Glutamatergic neuron (in vitro differentiated cells): ENCODE measurements at regions not wholly inside any gene's neighbourhood (a gene's known extent, or its start where the extent isn't known, plus 50 kb on each side); places are given as distances from the start of the nearest gene placed in this dataset.

Source experiments
- DNase-seq: peaks from one replicate; pipeline ENCODE4 v3.0.0; 2022
- H3K27ac Mint-ChIP-seq: one replicate; pipeline ENCODE4 v1.8.0; 2020; ENCODE audit warnings: mild to moderate bottlenecking, mixed read lengths, inconsistent platforms; ENCODE audit not compliant: unreplicated experiment
- H3K27me3 Mint-ChIP-seq: one replicate; pipeline ENCODE4 v1.8.0; 2020; ENCODE audit warnings: mild to moderate bottlenecking, moderate library complexity, mixed read lengths, inconsistent platforms; ENCODE audit not compliant: unreplicated experiment
- H3K36me3 Mint-ChIP-seq: one replicate; pipeline ENCODE4 v1.8.0; 2020; ENCODE audit warnings: mild to moderate bottlenecking, mixed read lengths, inconsistent platforms; ENCODE audit not compliant: unreplicated experiment
- H3K4me1 Mint-ChIP-seq: one replicate; pipeline ENCODE4 v1.8.0; 2020; ENCODE audit warnings: mild to moderate bottlenecking, low read depth, mixed read lengths, inconsistent platforms; ENCODE audit not compliant: unreplicated experiment
- H3K4me3 Mint-ChIP-seq: one replicate; pipeline ENCODE4 v1.8.0; 2020; ENCODE audit warnings: mild to moderate bottlenecking, mixed read lengths, inconsistent platforms; ENCODE audit not compliant: unreplicated experiment
- H3K9me3 Mint-ChIP-seq: one replicate; pipeline ENCODE4 v1.8.0; 2020; ENCODE audit warnings: mild to moderate bottlenecking, moderate library complexity, mixed read lengths, inconsistent platforms; ENCODE audit not compliant: unreplicated experiment
- CTCF ChIP-seq: fragments of 200-600 bp; sonication (generic); IDR thresholded peaks from one replicate; pipeline ENCODE4 v1.5.0; 2021; ENCODE audit not compliant: partially characterized antibody, unreplicated experiment

- Mint-ChIP-seq H3K36me3 (no peaks in the 10 kb centered on the region), H3K4me1 (peaks cover 2% of the 10 kb centered on the region), H3K9me3 (no peaks in the 10 kb centered on the region), H3K27me3 (no peaks in the 10 kb centered on the region), H3K4me3 (no peak overlapping the region), H3K27ac (no peak overlapping the region)
- no peak for TF ChIP-seq CTCF
- DNase-seq, result no peak
These were observed 173.6 kb downstream of the NDFIP2 start for GRCh38 chr13:79654520-79654919.

- no peak for TF ChIP-seq CTCF
- Mint-ChIP-seq H3K9me3 (no peaks in the 10 kb centered on the region), H3K27me3 (no peaks in the 10 kb centered on the region), H3K4me3 (no peak overlapping the region), H3K4me1 (no peaks in the 10 kb centered on the region), H3K27ac (no peak overlapping the region), H3K36me3 (no peaks in the 10 kb centered on the region)
- no peak for DNase-seq
These were observed 169.7 kb downstream of the NDFIP2 start for GRCh38 chr13:79650688-79651087.

GRCh38 chr13:79648191-79648590, 167.2 kb downstream of the NDFIP2 start:
- no peak overlapping the region for H3K4me3 Mint-ChIP-seq
- H3K4me1 Mint-ChIP-seq, result no peaks in the 10 kb centered on the region
- H3K36me3 Mint-ChIP-seq, result no peaks in the 10 kb centered on the region
- H3K9me3 Mint-ChIP-seq, result no peaks in the 10 kb centered on the region
- H3K27me3 Mint-ChIP-seq, result no peaks in the 10 kb centered on the region
- H3K27ac Mint-ChIP-seq, result no peak overlapping the region
- DNase-seq, result no peak
- TF ChIP-seq CTCF, result no peak

GRCh38 chr13:79647533-79647932, 166.6 kb downstream of the NDFIP2 start:
- H3K9me3 Mint-ChIP-seq, result no peaks in the 10 kb centered on the region
- no peak for TF ChIP-seq CTCF
- H3K4me1 Mint-ChIP-seq, result no peaks in the 10 kb centered on the region
- H3K27me3 Mint-ChIP-seq, result no peaks in the 10 kb centered on the region
- no peak overlapping the region for H3K27ac Mint-ChIP-seq
- H3K4me3 Mint-ChIP-seq, result no peak overlapping the region
- no peak for DNase-seq
- no peaks in the 10 kb centered on the region for H3K36me3 Mint-ChIP-seq

GRCh38 chr13:79646880-79647279, 165.9 kb downstream of the NDFIP2 start:
- Mint-ChIP-seq H3K36me3 (no peaks in the 10 kb centered on the region), H3K9me3 (no peaks in the 10 kb centered on the region), H3K27me3 (no peaks in the 10 kb centered on the region), H3K4me3 (no peak overlapping the region), H3K27ac (no peak overlapping the region), H3K4me1 (no peaks in the 10 kb centered on the region)
- no peak for TF ChIP-seq CTCF
- no peak for DNase-seq
